ENCODE measurements at regions not wholly inside any gene's neighbourhood (a gene's known extent, or its start where the extent isn't known, plus 50 kb on each side); places are given as distances from the start of the nearest gene placed in this dataset.

- no peak for TF ChIP-seq POLR2A (IDR thresholded peaks at IDR 0.05)
- TF ChIP-seq CTCF (IDR thresholded peaks at IDR 0.05), result no peak
Observed at GRCh38 chr16:85337910-85338637, 225.8 kb upstream of the CIBAR2 start.

All from heart left ventricle (tissue), 13 donors.